Retinal pigment epithelial cell (primary cell): ENCODE measurements at regions not wholly inside any gene's neighbourhood (a gene's known extent, or its start where the extent isn't known, plus 50 kb on each side); places are given as distances from the start of the nearest gene placed in this dataset.
"Not testable (repeated sequence)": the region's sequence is repeated elsewhere in the genome, so short reads cannot be mapped to it uniquely, and the experiment has no call there.

Experiments used
- DNase-seq: peaks from one replicate; pipeline ENCODE4 v3.0.0-alpha.2; 2010; ENCODE audit warnings: low read depth
- H3K4me3 ChIP-seq: 2 replicates; pipeline ENCODE4 v1.5.1; 2011; ENCODE audit warnings: mild to moderate bottlenecking, low read length, control low read depth, moderate library complexity
- CTCF ChIP-seq: conservative IDR thresholded peaks from 2 replicates; pipeline ENCODE4 v1.5.1; 2011; ENCODE audit warnings: low read depth, low read length, control low read depth, inconsistent platforms

- DNase-seq, result no peak
- no peak overlapping the region for H3K4me3 ChIP-seq
- no peak for TF ChIP-seq CTCF
These were observed 262.2 kb upstream of the SULF2 start for GRCh38 chr20:48047447-48047846.

- no peak for TF ChIP-seq CTCF
- no peak overlapping the region for H3K4me3 ChIP-seq
- DNase-seq, result no peak
These were observed 257.3 kb upstream of the SULF2 start for GRCh38 chr20:48042628-48043027.

- DNase-seq, result no peak
- H3K4me3 ChIP-seq, result no peak overlapping the region
- TF ChIP-seq CTCF, result no peak
These were observed 255.9 kb upstream of the SULF2 start for GRCh38 chr20:48041078-48041780.

GRCh38 chr20:48040491-48040890 lies 255.2 kb upstream of the SULF2 start:
- no peak for DNase-seq
- H3K4me3 ChIP-seq, result no peak overlapping the region
- no peak for TF ChIP-seq CTCF

GRCh38 chr20:48040051-48040450 lies 254.8 kb upstream of the SULF2 start:
- no peak for TF ChIP-seq CTCF
- no peak overlapping the region for H3K4me3 ChIP-seq
- DNase-seq, result no peak

GRCh38 chr20:48039514-48039913 lies 254.2 kb upstream of the SULF2 start:
- H3K4me3 ChIP-seq, result no peak overlapping the region
- TF ChIP-seq CTCF, result no peak
- DNase-seq, result no peak

- DNase-seq, result no peak
- TF ChIP-seq CTCF, result no peak
- no peak overlapping the region for H3K4me3 ChIP-seq
These were observed 253.4 kb upstream of the SULF2 start for GRCh38 chr20:48038713-48039112.

- not testable (repeated sequence) for DNase-seq, H3K4me3 ChIP-seq
These were observed 252.5 kb upstream of the SULF2 start for GRCh38 chr20:48037798-48038197.
